ENCODE measurements at regions not wholly inside any gene's neighbourhood (a gene's known extent, or its start where the extent isn't known, plus 50 kb on each side); places are given as distances from the start of the nearest gene placed in this dataset.
"Not testable (repeated sequence)": the region's sequence is repeated elsewhere in the genome, so short reads cannot be mapped to it uniquely, and the experiment has no call there.

GRCh38 chr9:62798884-62799850 lies 1609.3 kb downstream of the SPATA31A7 start:
- H3K27me3 ChIP-seq (ENCODE audit: low read depth) = peaks cover 54% of the 10 kb centered on the region

GRCh38 chr9:62799851-62800371 lies 1610.1 kb downstream of the SPATA31A7 start:
- H3K27me3 ChIP-seq (ENCODE audit: low read depth) = peaks cover 61% of the 10 kb centered on the region

More at GRCh38 chr9:62798884-62799850, 1609.3 kb downstream of the SPATA31A7 start:
- H3K36me3 ChIP-seq; H3K9me3 ChIP-seq (replicated peaks); intact Hi-C loops (cut with micrococcal nuclease): not testable (repeated sequence)
- Histone ChIP-seq H3K4me1 (peaks cover 45% of the 10 kb centered on the region), H3K4me3 (peak overlapping the region; percentile 68), H3K27ac (replicated peaks) (peak overlapping the region; percentile 84)
- peak; percentile 35 for DNase-seq

GRCh38 chr9:62800451-62801371 lies 1610.9 kb downstream of the SPATA31A7 start:
- intact Hi-C loops (cut with micrococcal nuclease); H3K9me3 ChIP-seq (replicated peaks); H3K36me3 ChIP-seq: not testable (repeated sequence)
- peak overlapping the region; percentile 68 for H3K4me3 ChIP-seq
- peaks cover 69% of the 10 kb centered on the region for H3K27me3 ChIP-seq (ENCODE audit: low read depth)
- DNase-seq = peak; percentile 24
- H3K4me1 ChIP-seq = peaks cover 45% of the 10 kb centered on the region
- peak overlapping the region; percentile 84 for H3K27ac ChIP-seq (replicated peaks)

More at GRCh38 chr9:62799851-62800371, 1610.1 kb downstream of the SPATA31A7 start:
- peak; percentile 34 for DNase-seq
- H3K36me3 ChIP-seq; H3K9me3 ChIP-seq (replicated peaks); intact Hi-C loops (cut with micrococcal nuclease): not testable (repeated sequence)
- Histone ChIP-seq H3K27ac (replicated peaks) (peak overlapping the region; percentile 84), H3K4me1 (peaks cover 45% of the 10 kb centered on the region), H3K4me3 (peak overlapping the region; percentile 68)

- peak overlapping the region; percentile 84 for H3K27ac ChIP-seq (replicated peaks)
- H3K4me1 ChIP-seq = peaks cover 45% of the 10 kb centered on the region
Observed at GRCh38 chr9:62801372-62801811, 1611.6 kb downstream of the SPATA31A7 start.

GRCh38 chr9:62801961-62802718 lies 1612.3 kb downstream of the SPATA31A7 start:
- H3K27ac ChIP-seq (replicated peaks) = peak overlapping the region; percentile 84
- H3K4me3 ChIP-seq = peak overlapping the region; percentile 68
- peaks cover 45% of the 10 kb centered on the region for H3K4me1 ChIP-seq
- H3K36me3 ChIP-seq; intact Hi-C loops (cut with micrococcal nuclease); H3K9me3 ChIP-seq (replicated peaks): not testable (repeated sequence)
- peak; percentile 86 for DNase-seq
- H3K27me3 ChIP-seq (ENCODE audit: low read depth) = peaks cover 74% of the 10 kb centered on the region

More at GRCh38 chr9:62801372-62801811, 1611.6 kb downstream of the SPATA31A7 start:
- H3K9me3 ChIP-seq (replicated peaks); intact Hi-C loops (cut with micrococcal nuclease); H3K36me3 ChIP-seq: not testable (repeated sequence)
- peak overlapping the region; percentile 68 for H3K4me3 ChIP-seq
- peaks cover 74% of the 10 kb centered on the region for H3K27me3 ChIP-seq (ENCODE audit: low read depth)
- DNase-seq = peak; percentile 24

- peak overlapping the region; percentile 84 for H3K27ac ChIP-seq (replicated peaks)
- H3K36me3 ChIP-seq; intact Hi-C loops (cut with micrococcal nuclease); DNase-seq; H3K9me3 ChIP-seq (replicated peaks): not testable (repeated sequence)
- peaks cover 74% of the 10 kb centered on the region for H3K27me3 ChIP-seq (ENCODE audit: low read depth)
- H3K4me1 ChIP-seq = peaks cover 45% of the 10 kb centered on the region
- peak overlapping the region; percentile 68 for H3K4me3 ChIP-seq
Observed at GRCh38 chr9:62802719-62803079, 1612.9 kb downstream of the SPATA31A7 start.

- intact Hi-C loops (cut with micrococcal nuclease); DNase-seq; H3K9me3 ChIP-seq (replicated peaks); H3K36me3 ChIP-seq: not testable (repeated sequence)
- H3K4me1 ChIP-seq = peaks cover 45% of the 10 kb centered on the region
- H3K4me3 ChIP-seq = peak overlapping the region; percentile 68
- H3K27me3 ChIP-seq (ENCODE audit: low read depth) = peaks cover 78% of the 10 kb centered on the region
- H3K27ac ChIP-seq (replicated peaks) = peak overlapping the region; percentile 84
Observed at GRCh38 chr9:62803099-62803498, 1613.3 kb downstream of the SPATA31A7 start.

GRCh38 chr9:62804314-62804713 lies 1614.5 kb downstream of the SPATA31A7 start:
- H3K4me3 ChIP-seq; H3K36me3 ChIP-seq; intact Hi-C loops (cut with micrococcal nuclease); DNase-seq; H3K9me3 ChIP-seq (replicated peaks); H3K27ac ChIP-seq (replicated peaks): not testable (repeated sequence)
- Histone ChIP-seq H3K4me1 (peaks cover 38% of the 10 kb centered on the region), H3K27me3 (ENCODE audit: low read depth) (peaks cover 75% of the 10 kb centered on the region)

- intact Hi-C loops (cut with micrococcal nuclease); DNase-seq: not testable (repeated sequence)
Observed at GRCh38 chr9:62807424-62807823, 1617.6 kb downstream of the SPATA31A7 start.

GRCh38 chr9:62808081-62808480 lies 1618.2 kb downstream of the SPATA31A7 start:
- DNase-seq; H3K27ac ChIP-seq (replicated peaks); H3K9me3 ChIP-seq (replicated peaks); H3K4me1 ChIP-seq; intact Hi-C loops (cut with micrococcal nuclease); H3K4me3 ChIP-seq; H3K36me3 ChIP-seq: not testable (repeated sequence)
- H3K27me3 ChIP-seq (ENCODE audit: low read depth) = peaks cover 50% of the 10 kb centered on the region

More at GRCh38 chr9:62807424-62807823, 1617.6 kb downstream of the SPATA31A7 start:
- peaks cover 56% of the 10 kb centered on the region for H3K27me3 ChIP-seq (ENCODE audit: low read depth)
- not testable (repeated sequence) for H3K9me3 ChIP-seq (replicated peaks); H3K4me3 ChIP-seq; H3K4me1 ChIP-seq; H3K27ac ChIP-seq (replicated peaks); H3K36me3 ChIP-seq

- H3K36me3 ChIP-seq; intact Hi-C loops (cut with micrococcal nuclease); H3K9me3 ChIP-seq (replicated peaks); H3K4me3 ChIP-seq; H3K27ac ChIP-seq (replicated peaks); DNase-seq; H3K4me1 ChIP-seq: not testable (repeated sequence)
- peaks cover 42% of the 10 kb centered on the region for H3K27me3 ChIP-seq (ENCODE audit: low read depth)
Observed at GRCh38 chr9:62810318-62810717, 1620.5 kb downstream of the SPATA31A7 start.

GRCh38 chr9:62810811-62811315 lies 1621.0 kb downstream of the SPATA31A7 start:
- H3K36me3 ChIP-seq; H3K27ac ChIP-seq (replicated peaks); H3K9me3 ChIP-seq (replicated peaks); H3K4me3 ChIP-seq; DNase-seq; intact Hi-C loops (cut with micrococcal nuclease); H3K4me1 ChIP-seq: not testable (repeated sequence)
- H3K27me3 ChIP-seq (ENCODE audit: low read depth) = peaks cover 40% of the 10 kb centered on the region

Data from left ventricle myocardium inferior (tissue), 1 donor.